ENCODE measurements at regions not wholly inside any gene's neighbourhood (a gene's known extent, or its start where the extent isn't known, plus 50 kb on each side); places are given as distances from the start of the nearest gene placed in this dataset.

DNA sequence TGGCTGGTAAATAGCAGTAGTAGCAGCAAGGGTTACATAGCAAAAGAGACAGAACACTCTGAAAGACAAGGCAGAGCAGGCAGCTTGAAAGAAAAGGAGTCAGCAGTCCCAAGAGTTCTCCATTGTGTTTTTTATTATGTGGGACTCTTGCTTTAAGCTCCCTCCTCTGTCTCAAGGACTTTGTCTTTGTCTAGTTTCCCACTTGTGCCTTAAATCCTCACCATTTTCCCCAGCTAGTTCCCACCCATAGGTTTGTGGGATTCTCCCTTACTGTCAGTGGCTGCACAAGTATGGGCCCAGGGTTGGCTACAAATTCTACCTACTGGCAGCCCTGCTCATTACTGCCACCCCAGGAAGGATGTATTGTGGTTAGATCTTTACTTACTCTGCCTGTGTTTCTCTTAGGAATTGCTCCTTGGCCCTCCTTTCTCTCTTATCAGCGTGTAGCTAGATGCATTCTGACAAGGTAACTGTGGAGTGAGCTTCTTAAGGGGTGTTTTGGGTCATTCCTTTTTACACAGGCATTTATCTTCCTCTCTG lies 413.4 kb upstream of the PCDH9 start:
- Histone ChIP-seq H3K27ac (ENCODE audit: low read length) (no peak overlapping the region), H3K4me1 (ENCODE audit: control insufficient read depth, insufficient read depth, low read length) (no peaks in the 10 kb centered on the region), H3K27me3 (ENCODE audit: control insufficient read depth, insufficient read depth, low read length) (no peaks in the 10 kb centered on the region), H3K36me3 (ENCODE audit: control insufficient read depth, insufficient read depth, low read length) (no peaks in the 10 kb centered on the region), H3K4me3 (ENCODE audit: low read depth in 2 of 2, low read length in 2 of 2) (no peak overlapping the region), H3K9me3 (ENCODE audit: control insufficient read depth, insufficient read depth, low read depth, low read length) (no peaks in the 10 kb centered on the region)
- intact Hi-C loops (cut with micrococcal nuclease; ENCODE audit: unreplicated experiment) = no loop called here
- in situ Hi-C loops (cut with HindIII; ENCODE audit: low pct_unique_long_range_greater_than_20kb, low sequenced_read_pairs) = no loop called here
- CTCF ChIA-PET = interaction anchor here (0.6 kb wide), 1 partner anchor 87 kb away, joined by 4 read pairs; no protein-coding TSS in a partner anchor
- POLR2A ChIA-PET = interaction anchor here (0.6 kb wide), 1 partner anchor 1590 kb away, joined by 3 read pairs; no protein-coding TSS in a partner anchor
- DNase-seq (ENCODE audit: low read depth, low spot score) (no peak), ATAC-seq (no peak)
- TF ChIP-seq POLR2AphosphoS5 (IDR thresholded peaks at IDR 0.05; ENCODE audit: low read depth, low read length) = no peak
- TF ChIP-seq SIN3A (IDR thresholded peaks at IDR 0.05; ENCODE audit: borderline replicate concordance, insufficient read depth, low read depth, low read length) = no peak
- TF ChIP-seq REST (IDR thresholded peaks at IDR 0.05; ENCODE audit: insufficient read depth in 1 of 2, low read depth in 2 of 2, low read length in 1 of 2) = no peak
- no peak for TF ChIP-seq TCF7L2 (IDR thresholded peaks at IDR 0.05; ENCODE audit: low read depth, low read length)
- no peak for TF ChIP-seq CTCF (IDR thresholded peaks at IDR 0.05)
- BruUV-seq (replicated peaks) = no TSS peak

GRCh38 chr13:67642657-67643056 lies 412.5 kb upstream of the PCDH9 start:
- in situ Hi-C loops (cut with HindIII; ENCODE audit: low pct_unique_long_range_greater_than_20kb, low sequenced_read_pairs) (no loop called here), intact Hi-C loops (cut with micrococcal nuclease; ENCODE audit: unreplicated experiment) (no loop called here)
- Histone ChIP-seq H3K27ac (ENCODE audit: low read length) (no peak overlapping the region), H3K36me3 (ENCODE audit: control insufficient read depth, insufficient read depth, low read length) (no peaks in the 10 kb centered on the region), H3K4me1 (ENCODE audit: control insufficient read depth, insufficient read depth, low read length) (no peaks in the 10 kb centered on the region), H3K9me3 (ENCODE audit: control insufficient read depth, insufficient read depth, low read depth, low read length) (no peaks in the 10 kb centered on the region), H3K27me3 (ENCODE audit: control insufficient read depth, insufficient read depth, low read length) (no peaks in the 10 kb centered on the region), H3K4me3 (ENCODE audit: low read depth in 2 of 2, low read length in 2 of 2) (no peak overlapping the region)
- BruUV-seq (replicated peaks) = no TSS peak
- ChIA-PET CTCF (no interaction called here), POLR2A (no interaction called here)
- ATAC-seq (no peak), DNase-seq (ENCODE audit: low read depth, low spot score) (no peak)
- TF ChIP-seq SIN3A (IDR thresholded peaks at IDR 0.05; ENCODE audit: borderline replicate concordance, insufficient read depth, low read depth, low read length) (no peak), CTCF (IDR thresholded peaks at IDR 0.05) (no peak), POLR2AphosphoS5 (IDR thresholded peaks at IDR 0.05; ENCODE audit: low read depth, low read length) (no peak), REST (IDR thresholded peaks at IDR 0.05; ENCODE audit: insufficient read depth in 1 of 2, low read depth in 2 of 2, low read length in 1 of 2) (no peak), TCF7L2 (IDR thresholded peaks at IDR 0.05; ENCODE audit: low read depth, low read length) (no peak)
